GM12875 (cell line): ENCODE measurements at regions not wholly inside any gene's neighbourhood (a gene's known extent, or its start where the extent isn't known, plus 50 kb on each side); places are given as distances from the start of the nearest gene placed in this dataset.
"Not testable (repeated sequence)": the region's sequence is repeated elsewhere in the genome, so short reads cannot be mapped to it uniquely, and the experiment has no call there.

Experiments used
- H3K4me3 ChIP-seq: one replicate; pipeline ENCODE4 v1.5.1; 2011; ENCODE audit warnings: low read depth, low read length, control low read depth
- CTCF ChIP-seq: IDR thresholded peaks from 2 replicates; pipeline ENCODE4 v1.5.1; 2011; ENCODE audit warnings: low read depth, mild to moderate bottlenecking, control low read depth, inconsistent platforms, low read length, moderate library complexity, borderline replicate concordance; ENCODE audit not compliant: insufficient read depth

- H3K4me3 ChIP-seq: no peak overlapping the region
- TF ChIP-seq CTCF: no peak
These were observed 155.1 kb downstream of the C16orf95 start for GRCh38 chr16:87161822-87162676.

- H3K4me3 ChIP-seq: not testable (repeated sequence)
These were observed 154.4 kb downstream of the C16orf95 start for GRCh38 chr16:87162799-87163198.

GRCh38 chr16:87163637-87164036 is 153.6 kb downstream of the C16orf95 start:
- no peak overlapping the region for H3K4me3 ChIP-seq
- TF ChIP-seq CTCF: no peak

GRCh38 chr16:87165151-87165550 is 152.0 kb downstream of the C16orf95 start:
- no peak overlapping the region for H3K4me3 ChIP-seq
- no peak for TF ChIP-seq CTCF

GRCh38 chr16:87165885-87166284 is 151.3 kb downstream of the C16orf95 start:
- TF ChIP-seq CTCF: no peak
- no peak overlapping the region for H3K4me3 ChIP-seq

GRCh38 chr16:87166321-87166720 is 150.9 kb downstream of the C16orf95 start:
- TF ChIP-seq CTCF: no peak
- H3K4me3 ChIP-seq: no peak overlapping the region

GRCh38 chr16:87166934-87167333 is 150.3 kb downstream of the C16orf95 start:
- no peak for TF ChIP-seq CTCF

More at GRCh38 chr16:87166934-87167333, 150.3 kb downstream of the C16orf95 start:
- H3K4me3 ChIP-seq: no peak overlapping the region
